ENCODE measurements at regions not wholly inside any gene's neighbourhood (a gene's known extent, or its start where the extent isn't known, plus 50 kb on each side); places are given as distances from the start of the nearest gene placed in this dataset.

DNA sequence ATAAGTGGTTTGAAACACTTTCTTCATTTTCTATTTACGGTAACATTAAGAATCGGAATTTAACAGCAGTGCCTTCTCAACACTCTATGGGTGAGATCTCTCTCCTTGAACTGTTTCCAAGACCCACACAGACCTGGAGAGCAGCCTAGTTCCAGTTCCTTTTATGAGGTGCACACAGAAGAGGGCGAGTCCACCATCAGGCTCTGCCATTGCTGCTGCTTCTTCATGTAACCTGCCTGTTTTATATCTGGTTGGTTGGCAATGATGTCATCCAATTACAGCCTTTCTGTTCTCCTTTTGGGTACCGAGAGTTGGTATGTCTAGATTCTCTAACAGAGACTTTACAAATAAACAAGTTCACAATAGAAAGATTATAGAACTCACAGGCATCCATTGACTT lies 225.7 kb downstream of the UTP18 start:
- TF ChIP-seq, protein P1, sequence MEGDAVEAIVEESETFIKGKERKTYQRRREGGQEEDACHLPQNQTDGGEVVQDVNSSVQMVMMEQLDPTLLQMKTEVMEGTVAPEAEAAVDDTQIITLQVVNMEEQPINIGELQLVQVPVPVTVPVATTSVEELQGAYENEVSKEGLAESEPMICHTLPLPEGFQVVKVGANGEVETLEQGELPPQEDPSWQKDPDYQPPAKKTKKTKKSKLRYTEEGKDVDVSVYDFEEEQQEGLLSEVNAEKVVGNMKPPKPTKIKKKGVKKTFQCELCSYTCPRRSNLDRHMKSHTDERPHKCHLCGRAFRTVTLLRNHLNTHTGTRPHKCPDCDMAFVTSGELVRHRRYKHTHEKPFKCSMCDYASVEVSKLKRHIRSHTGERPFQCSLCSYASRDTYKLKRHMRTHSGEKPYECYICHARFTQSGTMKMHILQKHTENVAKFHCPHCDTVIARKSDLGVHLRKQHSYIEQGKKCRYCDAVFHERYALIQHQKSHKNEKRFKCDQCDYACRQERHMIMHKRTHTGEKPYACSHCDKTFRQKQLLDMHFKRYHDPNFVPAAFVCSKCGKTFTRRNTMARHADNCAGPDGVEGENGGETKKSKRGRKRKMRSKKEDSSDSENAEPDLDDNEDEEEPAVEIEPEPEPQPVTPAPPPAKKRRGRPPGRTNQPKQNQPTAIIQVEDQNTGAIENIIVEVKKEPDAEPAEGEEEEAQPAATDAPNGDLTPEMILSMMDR (IDR thresholded peaks at IDR 0.05), result no peak
- TF ChIP-seq EP300 (IDR thresholded peaks at IDR 0.05), result no peak

Data from esophagus muscularis mucosa (tissue), 3 donors.